HG02870 (cell line): ENCODE measurements at regions not wholly inside any gene's neighbourhood (a gene's known extent, or its start where the extent isn't known, plus 50 kb on each side); places are given as distances from the start of the nearest gene placed in this dataset.
"Not testable (repeated sequence)": the region's sequence is repeated elsewhere in the genome, so short reads cannot be mapped to it uniquely, and the experiment has no call there.

Experiments
- ATAC-seq: cut with Tn5 transposase; IDR thresholded peaks from one replicate; pipeline ENCODE4 v1.9.1; 2021; ENCODE audit warnings: mild to moderate bottlenecking, moderate library complexity; ENCODE audit not compliant: unreplicated experiment

GRCh38 chr16:29138698-29139097 lies 153.8 kb downstream of the LAT start:
- not testable (repeated sequence) for ATAC-seq

DNA sequence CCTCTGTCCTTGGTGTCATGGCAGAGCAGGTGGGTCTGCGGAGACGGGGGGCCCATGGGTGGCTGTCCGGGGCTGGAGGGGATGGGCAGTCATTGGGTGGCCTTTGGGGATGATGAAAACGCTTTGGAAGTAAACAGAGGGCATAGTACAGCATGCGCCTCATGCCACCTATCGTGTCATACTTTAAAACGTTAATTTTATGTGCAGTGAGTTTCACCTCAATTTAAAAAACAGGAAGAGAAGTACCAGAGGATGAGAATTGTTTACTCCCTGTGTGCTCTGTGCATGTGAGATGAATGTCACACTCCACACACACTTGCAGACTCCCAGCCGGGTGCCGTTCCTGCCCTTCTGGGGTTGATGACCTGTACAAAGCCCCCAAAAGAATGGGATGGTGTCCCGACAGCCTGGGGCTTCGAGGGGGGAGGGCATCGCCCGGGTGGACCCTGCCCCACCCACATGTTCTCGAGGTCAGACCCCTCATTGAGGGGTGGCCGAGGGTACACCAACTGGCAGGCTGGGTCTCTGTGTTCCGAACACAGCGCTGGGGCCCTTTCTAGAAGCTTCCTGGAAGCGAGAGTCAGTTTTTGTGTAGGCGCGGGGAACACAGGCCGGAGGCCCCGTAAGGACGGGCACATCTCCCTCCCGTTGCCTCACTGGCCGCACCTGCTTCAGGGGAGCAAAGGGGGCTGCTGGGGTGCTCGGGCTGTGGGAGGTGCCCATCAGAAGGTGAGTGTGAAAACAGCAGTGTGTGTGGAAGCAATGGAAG lies 153.2 kb downstream of the LAT start:
- ATAC-seq = not testable (repeated sequence)

GRCh38 chr16:29137461-29137860 lies 152.6 kb downstream of the LAT start:
- ATAC-seq = not testable (repeated sequence)

GRCh38 chr16:29136916-29137315 lies 152.1 kb downstream of the LAT start:
- not testable (repeated sequence) for ATAC-seq

DNA sequence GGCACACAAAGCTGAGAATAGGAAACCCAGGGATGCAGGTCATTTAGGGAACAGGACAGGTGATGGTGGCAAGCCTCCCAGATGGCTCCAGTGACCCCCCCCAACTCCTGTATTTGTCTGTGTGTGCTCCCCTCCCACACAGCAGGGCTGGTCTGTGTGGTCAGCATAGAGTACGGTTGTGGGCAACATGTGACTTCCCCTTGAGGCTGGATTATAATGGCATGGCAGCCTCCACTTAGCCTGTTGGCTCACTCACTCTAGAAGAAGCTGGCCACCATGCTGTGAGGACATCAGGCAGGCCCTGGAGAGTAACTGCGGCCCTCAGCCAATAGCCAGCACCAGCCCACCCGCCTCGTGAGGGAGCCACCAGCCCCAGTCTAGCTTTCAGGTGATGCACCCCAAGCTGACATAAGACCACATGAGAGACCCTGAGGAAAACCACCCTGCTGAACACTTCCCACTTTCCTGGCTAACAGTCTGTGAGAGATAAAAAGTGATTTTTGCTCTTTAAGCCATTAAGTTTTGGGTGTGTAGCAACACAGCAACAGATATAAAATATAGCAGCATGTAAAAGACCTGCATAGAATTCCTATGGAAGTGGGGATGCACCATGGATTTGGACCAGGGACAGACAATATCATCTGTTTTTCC lies 151.3 kb downstream of the LAT start:
- ATAC-seq = not testable (repeated sequence)

GRCh38 chr16:29135098-29135497 lies 150.2 kb downstream of the LAT start:
- ATAC-seq = not testable (repeated sequence)

DNA sequence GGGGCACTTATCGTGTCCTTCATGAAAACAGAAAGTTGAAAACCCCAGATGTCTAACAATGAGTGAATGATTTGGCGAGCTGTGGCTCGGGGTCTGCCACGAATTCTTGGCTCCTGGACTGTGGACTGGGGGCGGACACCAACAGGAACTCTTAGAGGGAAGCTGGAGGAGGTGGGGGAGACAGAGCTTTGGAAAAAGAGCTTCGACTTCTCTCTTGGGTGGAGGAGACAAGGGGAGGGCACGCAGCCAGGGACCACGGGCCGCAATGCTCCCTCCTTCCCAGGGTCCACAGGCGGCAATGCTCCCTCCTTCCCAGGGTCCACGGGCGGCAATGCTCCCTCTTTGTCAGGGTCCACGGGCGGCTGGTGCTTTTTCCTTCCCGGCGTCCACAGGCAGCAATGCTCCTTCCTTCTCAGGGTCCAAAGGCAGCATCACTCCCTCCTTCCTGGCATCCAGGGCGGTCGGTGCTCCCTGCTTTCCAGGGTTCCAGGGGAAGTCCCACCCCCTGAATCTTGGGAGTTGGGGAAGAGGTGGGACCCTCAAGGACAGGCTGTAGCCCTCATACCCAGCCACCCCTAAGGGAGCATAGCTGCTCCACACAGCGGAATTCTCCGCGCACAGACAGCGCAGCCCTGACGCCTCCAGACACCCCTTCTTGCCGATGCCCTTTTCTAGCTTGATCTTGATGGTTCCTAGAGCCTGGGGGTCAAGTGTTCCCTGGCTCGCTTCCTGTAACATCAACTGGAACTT lies 149.0 kb downstream of the LAT start:
- ATAC-seq = not testable (repeated sequence)

DNA sequence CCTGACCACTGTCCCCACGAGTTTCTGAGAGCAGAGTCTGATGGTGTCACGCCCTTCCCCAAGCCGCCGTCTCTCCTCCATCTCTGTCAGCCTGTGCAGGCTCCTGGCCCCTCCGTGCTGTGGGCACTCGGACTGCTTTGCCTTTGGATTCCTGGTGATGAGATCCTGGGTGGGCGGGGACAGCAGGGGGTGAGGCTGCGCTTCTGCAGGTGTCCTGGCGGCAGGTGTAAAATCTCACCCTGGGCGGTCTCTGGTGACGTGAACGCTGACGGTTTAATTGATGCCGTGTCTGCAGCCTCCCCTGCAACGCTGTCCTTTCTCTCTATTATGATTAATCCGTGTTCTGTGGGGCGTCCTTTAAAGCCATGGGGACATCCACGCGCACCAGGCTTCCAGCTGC lies 148.0 kb downstream of the LAT start:
- not testable (repeated sequence) for ATAC-seq

DNA sequence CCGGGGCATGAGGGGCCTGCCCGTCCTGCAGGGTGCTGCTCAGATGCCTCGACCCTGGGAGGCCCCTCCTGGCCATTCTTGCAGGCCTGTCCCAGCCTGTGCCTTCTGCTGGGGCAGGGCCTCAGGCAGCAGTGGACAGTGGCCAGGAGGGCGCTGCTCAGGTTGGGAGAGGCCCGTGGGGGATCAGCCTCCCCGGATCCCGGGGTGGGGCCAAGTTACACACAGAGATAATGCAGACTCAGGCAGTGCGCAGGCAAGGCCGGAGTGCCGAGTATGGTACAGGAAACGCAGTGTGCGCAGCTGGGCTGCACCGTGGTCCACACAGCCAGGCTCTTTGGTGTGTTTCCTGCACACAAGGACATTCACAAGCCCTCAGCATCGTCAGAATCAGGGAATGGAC lies 147.6 kb downstream of the LAT start:
- not testable (repeated sequence) for ATAC-seq

GRCh38 chr16:29130901-29131851 lies 146.3 kb downstream of the LAT start:
- not testable (repeated sequence) for ATAC-seq

- not testable (repeated sequence) for ATAC-seq
Measured at GRCh38 chr16:29130131-29130711, 145.4 kb downstream of the LAT start.

DNA sequence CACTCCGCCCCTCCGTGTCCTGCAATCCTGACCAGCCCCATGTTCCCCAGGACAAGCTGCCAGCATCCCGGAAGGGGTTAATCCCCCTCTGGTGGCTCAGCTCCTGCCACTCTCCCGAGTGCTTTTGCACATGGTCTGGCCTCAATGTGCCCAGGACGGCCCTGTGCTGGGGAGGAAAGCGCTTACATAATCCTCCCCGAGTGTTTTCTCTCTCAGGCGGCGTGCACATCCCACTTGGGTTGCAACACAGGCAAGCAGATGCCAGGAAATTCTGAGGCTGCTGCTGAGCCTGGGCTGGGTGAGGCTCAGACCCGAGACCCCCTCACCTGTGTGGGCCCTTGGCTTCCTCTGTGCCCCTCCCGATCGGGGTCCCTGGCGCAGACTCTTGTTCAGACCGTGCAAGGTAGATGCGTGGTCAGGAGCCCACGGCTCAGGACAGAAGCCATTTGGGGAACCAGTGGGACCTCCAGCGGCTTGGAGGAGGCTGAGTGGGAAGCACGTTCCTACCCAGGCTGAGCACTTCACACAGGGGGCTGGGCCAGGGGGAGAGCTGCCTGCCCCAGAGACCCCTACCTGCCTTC lies 144.7 kb downstream of the LAT start:
- not testable (repeated sequence) for ATAC-seq

DNA sequence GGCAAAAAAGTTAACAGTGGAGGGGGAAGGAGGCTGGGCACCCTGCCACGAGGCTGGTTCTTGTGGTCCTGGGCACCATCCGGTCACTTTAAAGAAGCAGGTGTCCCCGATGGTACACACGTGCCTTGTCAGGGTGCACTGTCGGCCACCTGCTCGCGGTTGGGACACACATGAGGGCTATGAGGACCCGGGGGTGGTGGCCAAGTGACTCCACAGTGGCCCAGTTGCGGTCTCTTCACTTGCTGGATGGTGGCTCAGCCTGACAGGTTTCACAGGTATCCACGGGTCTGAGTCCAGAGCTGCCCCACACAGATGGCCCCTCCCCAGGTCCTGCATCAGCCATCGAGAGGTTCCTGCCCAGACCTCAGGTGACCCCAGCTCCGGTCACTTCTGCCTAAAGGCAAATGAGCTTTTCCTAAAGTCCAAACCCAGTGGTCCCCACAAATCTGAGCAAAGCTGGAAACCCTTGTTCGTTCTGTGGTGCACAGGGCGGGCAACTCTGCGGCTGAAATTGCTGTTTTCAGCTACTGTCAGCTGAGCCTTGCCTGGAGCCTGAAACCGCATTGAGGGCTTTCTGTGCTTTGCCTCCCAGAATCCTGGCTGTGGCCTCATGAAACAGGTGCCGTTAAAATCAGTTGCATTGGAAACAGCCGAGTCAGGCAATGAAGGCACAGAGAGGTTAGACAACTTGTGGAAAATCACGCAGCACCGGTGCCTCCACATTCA lies 144.0 kb downstream of the LAT start:
- not testable (repeated sequence) for ATAC-seq

- ATAC-seq = not testable (repeated sequence)
Measured at GRCh38 chr16:29127806-29128420, 143.1 kb downstream of the LAT start.

DNA sequence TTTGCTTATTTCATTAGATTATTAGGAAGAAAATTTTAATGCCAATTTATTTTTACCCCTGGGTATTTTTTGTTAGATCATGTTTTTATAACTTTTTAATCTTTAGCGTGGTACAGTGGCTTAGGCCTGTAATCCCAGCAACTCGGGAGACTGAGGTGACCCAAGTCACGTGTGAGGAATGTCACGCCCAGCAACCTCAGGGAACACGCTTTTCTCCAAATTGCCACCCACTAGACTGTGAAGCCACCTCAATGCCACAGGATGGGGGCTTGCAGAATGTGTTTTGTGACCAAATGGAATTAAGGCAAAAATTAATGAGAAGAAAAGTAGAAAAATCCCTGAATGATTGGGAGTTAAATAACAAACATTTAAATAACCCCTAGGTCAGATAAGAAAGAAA lies 141.8 kb downstream of the LAT start:
- ATAC-seq = no peak

- ATAC-seq = no peak
Measured at GRCh38 chr16:29126057-29126494, 141.2 kb downstream of the LAT start.

GRCh38 chr16:29124828-29125227 lies 140.0 kb downstream of the LAT start:
- ATAC-seq = no peak

DNA sequence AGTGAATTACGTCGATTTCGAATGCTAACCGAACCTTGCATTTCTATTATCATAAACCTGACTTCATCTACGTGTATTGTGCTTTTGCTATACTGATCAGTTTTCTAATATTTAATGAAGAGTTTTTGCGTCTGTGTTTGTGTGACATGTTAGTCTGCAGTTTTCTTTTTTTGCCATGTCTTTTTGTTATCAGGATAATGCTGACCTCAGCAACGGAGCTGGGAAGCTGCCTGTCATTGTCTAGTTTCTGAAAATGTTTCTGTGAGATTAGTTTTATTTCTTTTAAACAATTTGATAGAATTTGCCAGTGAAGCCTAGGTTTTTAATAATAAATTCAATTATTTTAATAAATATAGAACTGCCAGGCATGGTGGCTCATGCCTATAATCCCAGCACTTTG lies 139.3 kb downstream of the LAT start:
- not testable (repeated sequence) for ATAC-seq

- ATAC-seq = not testable (repeated sequence)
Measured at GRCh38 chr16:29120680-29121079, 135.8 kb downstream of the LAT start.
